PC-9 (cell line): ENCODE measurements at regions not wholly inside any gene's neighbourhood (a gene's known extent, or its start where the extent isn't known, plus 50 kb on each side); places are given as distances from the start of the nearest gene placed in this dataset.

ENCODE experiments used
- BruUV-seq: library from RNA; stranded (reverse); fragments of 400-500 nt; replicated peaks from 2 replicates; lab custom pipeline; 2021; lab: Mats Ljungman, UMichigan
- CTCF ChIA-PET: fragments of 300-600 bp; sonication (Branson Sonifier 250); formaldehyde crosslinking; loops from one replicate; lab custom pipeline; 2022; ENCODE audit warnings: antibody characterized with exemption; lab: Charles Lee
- POLR2A ChIA-PET: fragments of 300-600 bp; sonication (Branson Sonifier 250); formaldehyde crosslinking; loops from one replicate; lab custom pipeline; 2022; ENCODE audit warnings: antibody characterized with exemption; ENCODE audit not compliant: unreplicated experiment; lab: Charles Lee
- DNase-seq, 2 experiments: peaks; one replicate each; pipeline versions ENCODE4 v3.0.0 to v3.0.0-alpha.2; 2015 to 2022; ENCODE audit warnings: mixed read lengths in 1 of 2
- H2AFZ ChIP-seq: fragments of 200-600 bp; sonication (generic); 2 replicates; pipeline ENCODE4 v1.8.1; 2017; ENCODE audit warnings: antibody characterized with exemption
- H3F3A ChIP-seq: fragments of 200-600 bp; sonication (generic); 2 replicates; pipeline ENCODE4 v1.8.1; 2017; ENCODE audit warnings: antibody characterized with exemption, mild to moderate bottlenecking, low read depth; ENCODE audit not compliant: insufficient read depth
- H3K27ac ChIP-seq: fragments of 200-600 bp; sonication (generic); 2 replicates; pipeline ENCODE4 v1.6.1; 2016; ENCODE audit warnings: mixed run types
- H3K27me3 ChIP-seq: fragments of 200-600 bp; sonication (generic); 2 replicates; pipeline ENCODE4 v1.6.1; 2016; ENCODE audit warnings: low read depth, mixed run types; ENCODE audit not compliant: insufficient read depth
- H3K36me3 ChIP-seq: fragments of 200-600 bp; sonication (generic); 2 replicates; pipeline ENCODE4 v1.6.1; 2016; ENCODE audit warnings: low read depth, mixed run types
- H3K4me1 ChIP-seq: fragments of 200-600 bp; sonication (generic); replicated peaks from 2 replicates; pipeline ENCODE4 v1.6.1; 2016; ENCODE audit warnings: mixed run types; ENCODE audit not compliant: insufficient read depth
- H3K4me2 ChIP-seq: fragments of 200-600 bp; sonication (generic); 2 replicates; pipeline ENCODE4 v1.6.1; 2017; ENCODE audit warnings: mixed run types
- H3K4me3 ChIP-seq: fragments of 200-600 bp; sonication (generic); 2 replicates; pipeline ENCODE4 v1.6.1; 2016; ENCODE audit warnings: mixed run types
- H3K79me2 ChIP-seq: fragments of 200-600 bp; sonication (generic); 2 replicates; pipeline ENCODE4 v1.6.1; 2017; ENCODE audit warnings: low read depth, mixed run types
- H3K9me2 ChIP-seq: fragments of 200-600 bp; sonication (generic); 2 replicates; pipeline ENCODE4 v1.8.1; 2017; ENCODE audit warnings: mild to moderate bottlenecking; ENCODE audit not compliant: insufficient read depth
- H3K9me3 ChIP-seq: fragments of 200-600 bp; sonication (generic); 2 replicates; pipeline ENCODE4 v1.8.1; 2016; ENCODE audit warnings: low read depth; ENCODE audit not compliant: insufficient read depth
- H4K20me1 ChIP-seq: fragments of 200-600 bp; sonication (generic); 2 replicates; pipeline ENCODE4 v1.8.1; 2017; ENCODE audit not compliant: insufficient read depth
- EZH2 ChIP-seq: fragments of 200-600 bp; sonication (generic); IDR thresholded peaks from 2 replicates; pipeline ENCODE4 v1.8.0; 2017; ENCODE audit warnings: antibody characterized with exemption, low read depth
- intact Hi-C: fragments of 100-400 bp; cut with micrococcal nuclease; formaldehyde crosslinking; loops from one replicate; pipeline ENCODE4 v1.10.0; 2022; ENCODE audit not compliant: unreplicated experiment
- TF ChIP-seq, protein P1 (sequence below): fragments of 200-600 bp; sonication (generic); conservative IDR thresholded peaks from 2 replicates; pipeline ENCODE4 v1.6.1; 2017; ENCODE audit warnings: mixed run types, antibody characterized with exemption, mild to moderate bottlenecking, moderate library complexity

- Histone ChIP-seq H3K4me3 (no peak overlapping the region), H2AFZ (no peak overlapping the region), H3F3A (no peaks in the 10 kb centered on the region), H3K36me3 (no peaks in the 10 kb centered on the region), H3K27ac (no peak overlapping the region), H3K9me2 (no peaks in the 10 kb centered on the region), H3K4me1 (no peaks in the 10 kb centered on the region), H4K20me1 (no peaks in the 10 kb centered on the region), H3K79me2 (no peaks in the 10 kb centered on the region), H3K4me2 (no peak overlapping the region), H3K9me3 (no peaks in the 10 kb centered on the region), H3K27me3 (no peaks in the 10 kb centered on the region)
- no TSS peak for BruUV-seq
- DNase-seq = no peak
- CTCF ChIA-PET = no interaction called here
- TF ChIP-seq, protein P1, sequence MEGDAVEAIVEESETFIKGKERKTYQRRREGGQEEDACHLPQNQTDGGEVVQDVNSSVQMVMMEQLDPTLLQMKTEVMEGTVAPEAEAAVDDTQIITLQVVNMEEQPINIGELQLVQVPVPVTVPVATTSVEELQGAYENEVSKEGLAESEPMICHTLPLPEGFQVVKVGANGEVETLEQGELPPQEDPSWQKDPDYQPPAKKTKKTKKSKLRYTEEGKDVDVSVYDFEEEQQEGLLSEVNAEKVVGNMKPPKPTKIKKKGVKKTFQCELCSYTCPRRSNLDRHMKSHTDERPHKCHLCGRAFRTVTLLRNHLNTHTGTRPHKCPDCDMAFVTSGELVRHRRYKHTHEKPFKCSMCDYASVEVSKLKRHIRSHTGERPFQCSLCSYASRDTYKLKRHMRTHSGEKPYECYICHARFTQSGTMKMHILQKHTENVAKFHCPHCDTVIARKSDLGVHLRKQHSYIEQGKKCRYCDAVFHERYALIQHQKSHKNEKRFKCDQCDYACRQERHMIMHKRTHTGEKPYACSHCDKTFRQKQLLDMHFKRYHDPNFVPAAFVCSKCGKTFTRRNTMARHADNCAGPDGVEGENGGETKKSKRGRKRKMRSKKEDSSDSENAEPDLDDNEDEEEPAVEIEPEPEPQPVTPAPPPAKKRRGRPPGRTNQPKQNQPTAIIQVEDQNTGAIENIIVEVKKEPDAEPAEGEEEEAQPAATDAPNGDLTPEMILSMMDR = no peak
- no peak for TF ChIP-seq EZH2
- POLR2A ChIA-PET = no interaction called here
- intact Hi-C loops = no loop called here
Observed at GRCh38 chr4:175511861-175512260, 300.2 kb downstream of the GPM6A start.

DNA sequence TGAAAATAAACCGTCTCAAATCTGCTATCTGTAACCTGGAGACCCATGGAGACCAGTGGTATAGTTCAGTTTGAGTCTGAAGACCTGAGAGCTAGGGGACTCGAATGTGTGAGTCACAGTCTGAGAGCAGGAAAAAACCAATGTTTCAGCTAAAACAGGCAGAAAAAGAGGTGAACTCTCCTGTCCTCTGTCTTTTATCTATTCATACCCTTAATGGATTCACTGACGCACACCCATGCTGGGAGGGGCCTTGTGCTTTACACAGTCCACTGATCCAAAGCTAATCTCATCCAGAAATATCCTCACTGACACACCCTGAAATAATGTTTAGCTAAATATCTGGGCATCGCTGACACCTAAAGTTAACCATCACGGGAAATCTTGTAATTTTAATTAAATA lies 297.9 kb downstream of the GPM6A start:
- H3K4me1 ChIP-seq = no peaks in the 10 kb centered on the region
- H3K36me3 ChIP-seq = no peaks in the 10 kb centered on the region
- H4K20me1 ChIP-seq = no peaks in the 10 kb centered on the region
- no peak overlapping the region for H3K27ac ChIP-seq
- H3K4me3 ChIP-seq = no peak overlapping the region
- no peak overlapping the region for H3K4me2 ChIP-seq
- TF ChIP-seq EZH2 = no peak
- TF ChIP-seq, protein P1 = no peak
- no peaks in the 10 kb centered on the region for H3K27me3 ChIP-seq
- H3K9me2 ChIP-seq = no peaks in the 10 kb centered on the region
- no peak overlapping the region for H2AFZ ChIP-seq
- intact Hi-C loops = no loop called here
- POLR2A ChIA-PET = no interaction called here
- no peak for DNase-seq
- no peaks in the 10 kb centered on the region for H3K9me3 ChIP-seq
- no TSS peak for BruUV-seq
- CTCF ChIA-PET = no interaction called here
- H3K79me2 ChIP-seq = no peaks in the 10 kb centered on the region
- H3F3A ChIP-seq = no peaks in the 10 kb centered on the region

GRCh38 chr4:175530655-175531054 lies 281.4 kb downstream of the GPM6A start:
- no peak for DNase-seq
- H4K20me1 ChIP-seq = no peaks in the 10 kb centered on the region
- H3K79me2 ChIP-seq = no peaks in the 10 kb centered on the region
- no peaks in the 10 kb centered on the region for H3K36me3 ChIP-seq
- no TSS peak for BruUV-seq
- H3K4me1 ChIP-seq = no peaks in the 10 kb centered on the region
- no peak for TF ChIP-seq EZH2
- TF ChIP-seq, protein P1 = no peak
- POLR2A ChIA-PET = no interaction called here
- no peaks in the 10 kb centered on the region for H3F3A ChIP-seq
- no peak overlapping the region for H2AFZ ChIP-seq
- no peaks in the 10 kb centered on the region for H3K9me2 ChIP-seq
- no peaks in the 10 kb centered on the region for H3K9me3 ChIP-seq
- no peak overlapping the region for H3K4me3 ChIP-seq
- intact Hi-C loops = no loop called here
- H3K4me2 ChIP-seq = no peak overlapping the region
- H3K27ac ChIP-seq = no peak overlapping the region
- CTCF ChIA-PET = no interaction called here
- no peaks in the 10 kb centered on the region for H3K27me3 ChIP-seq
